ENCODE measurements at regions not wholly inside any gene's neighbourhood (a gene's known extent, or its start where the extent isn't known, plus 50 kb on each side); places are given as distances from the start of the nearest gene placed in this dataset.

GRCh38 chr6:105783333-105783935 is 302.7 kb upstream of the PRDM1 start:
- Histone ChIP-seq H3K4me1 (ENCODE audit: insufficient read depth, poor library complexity, severe bottlenecking) (peaks cover 21% of the 10 kb centered on the region), H3K36me3 (ENCODE audit: low read depth) (no peaks in the 10 kb centered on the region), H3K9me3 (ENCODE audit: severe bottlenecking) (no peaks in the 10 kb centered on the region), H3K27me3 (ENCODE audit: insufficient read depth, poor library complexity, severe bottlenecking) (no peaks in the 10 kb centered on the region), H3K4me3 (ENCODE audit: severe bottlenecking) (no peak overlapping the region), H3K27ac (ENCODE audit: poor library complexity, severe bottlenecking) (no peak overlapping the region)
- TF ChIP-seq, protein P1, sequence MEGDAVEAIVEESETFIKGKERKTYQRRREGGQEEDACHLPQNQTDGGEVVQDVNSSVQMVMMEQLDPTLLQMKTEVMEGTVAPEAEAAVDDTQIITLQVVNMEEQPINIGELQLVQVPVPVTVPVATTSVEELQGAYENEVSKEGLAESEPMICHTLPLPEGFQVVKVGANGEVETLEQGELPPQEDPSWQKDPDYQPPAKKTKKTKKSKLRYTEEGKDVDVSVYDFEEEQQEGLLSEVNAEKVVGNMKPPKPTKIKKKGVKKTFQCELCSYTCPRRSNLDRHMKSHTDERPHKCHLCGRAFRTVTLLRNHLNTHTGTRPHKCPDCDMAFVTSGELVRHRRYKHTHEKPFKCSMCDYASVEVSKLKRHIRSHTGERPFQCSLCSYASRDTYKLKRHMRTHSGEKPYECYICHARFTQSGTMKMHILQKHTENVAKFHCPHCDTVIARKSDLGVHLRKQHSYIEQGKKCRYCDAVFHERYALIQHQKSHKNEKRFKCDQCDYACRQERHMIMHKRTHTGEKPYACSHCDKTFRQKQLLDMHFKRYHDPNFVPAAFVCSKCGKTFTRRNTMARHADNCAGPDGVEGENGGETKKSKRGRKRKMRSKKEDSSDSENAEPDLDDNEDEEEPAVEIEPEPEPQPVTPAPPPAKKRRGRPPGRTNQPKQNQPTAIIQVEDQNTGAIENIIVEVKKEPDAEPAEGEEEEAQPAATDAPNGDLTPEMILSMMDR (IDR thresholded peaks at IDR 0.05; ENCODE audit: poor library complexity, severe bottlenecking): no peak
- DNase-seq (ENCODE audit: low spot score) (no peak), ATAC-seq (ENCODE audit: low read depth) (no peak)

DNA sequence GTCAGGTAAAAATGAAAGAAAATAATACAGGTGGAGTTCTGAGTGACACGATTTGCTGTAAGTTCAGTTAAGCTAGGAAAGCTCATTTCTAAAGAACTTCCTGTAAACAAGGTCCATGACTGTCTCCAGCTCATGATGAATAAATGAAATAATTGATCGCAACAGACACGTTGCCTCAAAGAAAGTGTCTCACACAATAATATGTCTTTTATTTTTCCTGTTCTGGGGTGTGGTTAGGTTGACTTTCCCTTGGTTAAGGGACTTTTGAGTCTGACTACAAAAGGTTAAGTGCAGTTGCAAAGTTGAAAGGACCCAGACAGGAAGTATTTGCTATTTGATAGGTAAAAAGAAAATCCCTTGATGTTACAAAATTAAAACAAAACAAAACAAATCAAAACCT is 304.2 kb upstream of the PRDM1 start:
- peak overlapping the region; percentile 17 for H3K27ac ChIP-seq (ENCODE audit: poor library complexity, severe bottlenecking)
- no peak overlapping the region for H3K4me3 ChIP-seq (ENCODE audit: severe bottlenecking)
- no peaks in the 10 kb centered on the region for H3K27me3 ChIP-seq (ENCODE audit: insufficient read depth, poor library complexity, severe bottlenecking)
- DNase-seq (ENCODE audit: low spot score) (no peak), ATAC-seq (ENCODE audit: low read depth) (no peak)
- TF ChIP-seq, protein P1 (IDR thresholded peaks at IDR 0.05; ENCODE audit: poor library complexity, severe bottlenecking): no peak
- H3K9me3 ChIP-seq (ENCODE audit: severe bottlenecking): no peaks in the 10 kb centered on the region
- no peaks in the 10 kb centered on the region for H3K36me3 ChIP-seq (ENCODE audit: low read depth)
- H3K4me1 ChIP-seq (ENCODE audit: insufficient read depth, poor library complexity, severe bottlenecking): peaks cover 21% of the 10 kb centered on the region

GRCh38 chr6:105781248-105781647 is 304.9 kb upstream of the PRDM1 start:
- Histone ChIP-seq H3K36me3 (ENCODE audit: low read depth) (no peaks in the 10 kb centered on the region), H3K9me3 (ENCODE audit: severe bottlenecking) (no peaks in the 10 kb centered on the region), H3K4me3 (ENCODE audit: severe bottlenecking) (no peak overlapping the region), H3K27ac (ENCODE audit: poor library complexity, severe bottlenecking) (peak overlapping the region; percentile 17), H3K27me3 (ENCODE audit: insufficient read depth, poor library complexity, severe bottlenecking) (no peaks in the 10 kb centered on the region), H3K4me1 (ENCODE audit: insufficient read depth, poor library complexity, severe bottlenecking) (peaks cover 21% of the 10 kb centered on the region)
- ATAC-seq (ENCODE audit: low read depth) (peak; percentile 81), DNase-seq (ENCODE audit: low spot score) (no peak)
- TF ChIP-seq, protein P1 (IDR thresholded peaks at IDR 0.05; ENCODE audit: poor library complexity, severe bottlenecking): no peak

- no peak overlapping the region for H3K27ac ChIP-seq (ENCODE audit: poor library complexity, severe bottlenecking)
- DNase-seq (ENCODE audit: low spot score) (no peak), ATAC-seq (ENCODE audit: low read depth) (no peak; the same call in 2 of the 3 replicates)
- TF ChIP-seq, protein P1 (IDR thresholded peaks at IDR 0.05; ENCODE audit: poor library complexity, severe bottlenecking): no peak
- no peaks in the 10 kb centered on the region for H3K36me3 ChIP-seq (ENCODE audit: low read depth)
- H3K4me1 ChIP-seq (ENCODE audit: insufficient read depth, poor library complexity, severe bottlenecking): peaks cover 21% of the 10 kb centered on the region
- no peak overlapping the region for H3K4me3 ChIP-seq (ENCODE audit: severe bottlenecking)
- H3K27me3 ChIP-seq (ENCODE audit: insufficient read depth, poor library complexity, severe bottlenecking): no peaks in the 10 kb centered on the region
- no peaks in the 10 kb centered on the region for H3K9me3 ChIP-seq (ENCODE audit: severe bottlenecking)
Measured at GRCh38 chr6:105780146-105780860, 305.8 kb upstream of the PRDM1 start.

DNA sequence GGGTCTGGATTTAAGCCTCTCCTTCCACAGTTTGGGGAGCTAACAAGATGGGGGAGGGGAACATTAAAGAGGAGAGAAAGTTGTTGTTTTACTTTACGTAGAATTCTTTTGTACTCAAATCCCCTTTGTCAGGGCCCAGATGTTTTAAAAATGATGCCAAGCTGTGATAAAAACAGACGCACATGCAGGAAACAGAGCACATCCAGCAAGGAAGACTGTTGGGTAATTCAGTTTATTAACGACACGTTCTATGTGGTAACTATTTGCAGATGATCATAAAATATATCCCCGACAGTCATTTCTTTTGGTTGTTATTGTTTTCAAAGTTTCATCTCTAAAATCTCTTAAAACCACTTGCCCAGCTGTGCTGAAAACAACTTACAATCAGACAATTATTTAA is 307.0 kb upstream of the PRDM1 start:
- H3K27ac ChIP-seq (ENCODE audit: poor library complexity, severe bottlenecking): no peak overlapping the region
- no peaks in the 10 kb centered on the region for H3K36me3 ChIP-seq (ENCODE audit: low read depth)
- ATAC-seq (ENCODE audit: low read depth): no peak
- H3K27me3 ChIP-seq (ENCODE audit: insufficient read depth, poor library complexity, severe bottlenecking): no peaks in the 10 kb centered on the region
- H3K4me1 ChIP-seq (ENCODE audit: insufficient read depth, poor library complexity, severe bottlenecking): peaks cover 21% of the 10 kb centered on the region
- no peak overlapping the region for H3K4me3 ChIP-seq (ENCODE audit: severe bottlenecking)
- DNase-seq (ENCODE audit: low spot score): no peak
- no peaks in the 10 kb centered on the region for H3K9me3 ChIP-seq (ENCODE audit: severe bottlenecking)
- TF ChIP-seq, protein P1 (IDR thresholded peaks at IDR 0.05; ENCODE audit: poor library complexity, severe bottlenecking): no peak

Data from RWPE2 (cell line).